A673 (cell line): ENCODE measurements at regions not wholly inside any gene's neighbourhood (a gene's known extent, or its start where the extent isn't known, plus 50 kb on each side); places are given as distances from the start of the nearest gene placed in this dataset.
"Not testable (repeated sequence)": the region's sequence is repeated elsewhere in the genome, so short reads cannot be mapped to it uniquely, and the experiment has no call there.

Experiments used
- BruUV-seq: library from RNA; stranded (reverse); fragments of 400-500 nt; replicated peaks from 2 replicates; lab custom pipeline; 2021; lab: Mats Ljungman, UMichigan
- CTCF ChIA-PET: fragments of 300-600 bp; sonication (Branson Sonifier 250); formaldehyde crosslinking; loops from one replicate; lab custom pipeline; 2022; ENCODE audit warnings: antibody characterized with exemption; lab: Charles Lee
- POLR2A ChIA-PET: fragments of 300-600 bp; sonication (Branson Sonifier 250); formaldehyde crosslinking; loops from one replicate; lab custom pipeline; 2022; ENCODE audit warnings: antibody characterized with exemption; ENCODE audit not compliant: low non-redundant PET; lab: Charles Lee
- DNase-seq: peaks from one replicate; pipeline ENCODE4 v3.0.0-alpha.2; 2015; ENCODE audit warnings: low spot score
- H3K27ac ChIP-seq: fragments of 200-600 bp; sonication (generic); 2 replicates; pipeline ENCODE4 v1.5.1; 2016; ENCODE audit warnings: mixed run types, low read depth, mild to moderate bottlenecking, mixed read lengths, antibody characterized with exemption, low read length; ENCODE audit not compliant: poor library complexity, severe bottlenecking
- H3K27me3 ChIP-seq: fragments of 200-600 bp; sonication (generic); replicated peaks from 2 replicates; pipeline ENCODE4 v1.6.1; 2017; ENCODE audit warnings: mixed run types, low read depth, mild to moderate bottlenecking, mixed read lengths, antibody characterized with exemption, low read length; ENCODE audit not compliant: insufficient read depth, poor library complexity
- H3K36me3 ChIP-seq: fragments of 200-600 bp; sonication (generic); 2 replicates; pipeline ENCODE4 v1.6.1; 2016; ENCODE audit warnings: mixed run types, mild to moderate bottlenecking, mixed read lengths, antibody characterized with exemption, low read length; ENCODE audit not compliant: insufficient read depth, poor library complexity, severe bottlenecking
- H3K4me1 ChIP-seq: fragments of 200-600 bp; sonication (generic); 2 replicates; pipeline ENCODE4 v1.6.1; 2017; ENCODE audit warnings: mixed run types, mild to moderate bottlenecking, mixed read lengths, antibody characterized with exemption, low read length; ENCODE audit not compliant: insufficient read depth, poor library complexity, severe bottlenecking
- H3K4me3 ChIP-seq: fragments of 200-600 bp; sonication (generic); 2 replicates; pipeline ENCODE4 v1.5.1; 2016; ENCODE audit warnings: low read depth, mixed run types, mild to moderate bottlenecking, mixed read lengths, low read length; ENCODE audit not compliant: poor library complexity, severe bottlenecking
- H3K9me3 ChIP-seq: fragments of 200-600 bp; sonication (generic); 2 replicates; pipeline ENCODE4 v1.6.1; 2016; ENCODE audit warnings: mixed run types, low read depth, mild to moderate bottlenecking, mixed read lengths, antibody characterized with exemption, low read length; ENCODE audit not compliant: poor library complexity, severe bottlenecking
- CTCF ChIP-seq: fragments of 300-800, 200-600 bp; sonication (generic); conservative IDR thresholded peaks from 2 replicates; pipeline ENCODE4 v1.5.1; 2017; ENCODE audit warnings: low read depth, mild to moderate bottlenecking, antibody characterized with exemption, low read length, moderate library complexity, mixed read lengths
- EZH2 ChIP-seq: fragments of 200-600 bp; sonication (generic); IDR thresholded peaks from 2 replicates; pipeline ENCODE4 v1.6.1; 2017; ENCODE audit warnings: borderline replicate concordance, low read depth, mild to moderate bottlenecking, mixed read lengths, antibody characterized with exemption, low read length; ENCODE audit not compliant: poor library complexity, severe bottlenecking
- intact Hi-C: fragments of 100-400 bp; cut with micrococcal nuclease; formaldehyde crosslinking; loops from one replicate; pipeline ENCODE4 v1.10.0; 2022; ENCODE audit not compliant: unreplicated experiment

DNA sequence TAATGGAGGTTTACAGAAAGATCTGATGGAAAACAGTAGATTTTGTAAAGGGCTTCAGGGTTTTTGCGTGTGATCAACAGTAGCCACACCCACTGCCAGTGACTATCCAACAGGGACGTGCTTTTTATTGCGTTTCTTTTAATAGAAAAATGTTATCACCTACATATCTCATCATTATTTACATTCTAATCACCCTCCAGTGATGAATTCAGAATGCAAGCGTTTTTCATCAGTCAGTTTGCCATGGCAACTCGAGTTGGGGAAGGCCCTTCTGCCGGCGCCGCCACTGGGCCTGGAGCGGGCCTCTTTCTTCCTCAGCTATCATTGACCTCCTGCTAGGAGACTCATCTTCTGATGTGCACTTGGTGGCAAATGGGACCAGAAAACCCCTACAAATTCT is 90.3 kb upstream of the TMTC4 start:
- CTCF ChIA-PET, result no interaction called here
- intact Hi-C loops, result no loop called here
- H3K27me3 ChIP-seq, result no peaks in the 10 kb centered on the region
- TF ChIP-seq EZH2 (no peak), CTCF (no peak)
- no peaks in the 10 kb centered on the region for H3K36me3 ChIP-seq
- H3K9me3 ChIP-seq, result no peaks in the 10 kb centered on the region
- no peak overlapping the region for H3K27ac ChIP-seq
- POLR2A ChIA-PET, result no interaction called here
- no peak overlapping the region for H3K4me3 ChIP-seq
- no peak for DNase-seq
- no TSS peak for BruUV-seq
- H3K4me1 ChIP-seq, result no peaks in the 10 kb centered on the region

GRCh38 chr13:100762126-100762525 is 87.5 kb upstream of the TMTC4 start:
- H3K27me3 ChIP-seq, intact Hi-C loops, H3K36me3 ChIP-seq, BruUV-seq, H3K9me3 ChIP-seq, DNase-seq, H3K4me1 ChIP-seq, POLR2A ChIA-PET, H3K4me3 ChIP-seq, CTCF ChIA-PET, H3K27ac ChIP-seq: not testable (repeated sequence)

DNA sequence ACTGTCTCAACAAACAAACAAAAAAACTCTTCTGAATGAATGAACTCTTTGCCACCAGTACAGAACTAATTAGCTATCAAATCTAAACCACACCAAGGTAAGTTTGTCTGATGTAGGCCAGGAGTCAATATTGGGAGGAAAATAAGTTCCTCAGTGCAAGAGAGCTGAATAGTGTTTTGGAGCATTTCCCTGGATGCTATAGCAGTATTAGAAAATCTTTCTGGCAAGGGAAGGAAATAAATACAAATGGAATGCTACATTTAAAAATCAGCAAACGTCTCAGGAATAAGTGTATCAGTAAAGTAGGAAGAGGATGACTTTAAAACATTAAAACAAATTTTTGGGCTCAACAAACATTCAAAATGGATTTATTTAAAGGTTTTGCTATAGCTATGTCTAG is 81.3 kb upstream of the TMTC4 start:
- Histone ChIP-seq H3K4me3 (no peak overlapping the region), H3K9me3 (no peaks in the 10 kb centered on the region), H3K27me3 (no peaks in the 10 kb centered on the region), H3K4me1 (no peaks in the 10 kb centered on the region), H3K36me3 (no peaks in the 10 kb centered on the region), H3K27ac (no peak overlapping the region)
- TF ChIP-seq EZH2 (no peak), CTCF (no peak)
- no peak for DNase-seq
- ChIA-PET CTCF (no interaction called here), POLR2A (no interaction called here)
- intact Hi-C loops, result no loop called here
- no TSS peak for BruUV-seq

DNA sequence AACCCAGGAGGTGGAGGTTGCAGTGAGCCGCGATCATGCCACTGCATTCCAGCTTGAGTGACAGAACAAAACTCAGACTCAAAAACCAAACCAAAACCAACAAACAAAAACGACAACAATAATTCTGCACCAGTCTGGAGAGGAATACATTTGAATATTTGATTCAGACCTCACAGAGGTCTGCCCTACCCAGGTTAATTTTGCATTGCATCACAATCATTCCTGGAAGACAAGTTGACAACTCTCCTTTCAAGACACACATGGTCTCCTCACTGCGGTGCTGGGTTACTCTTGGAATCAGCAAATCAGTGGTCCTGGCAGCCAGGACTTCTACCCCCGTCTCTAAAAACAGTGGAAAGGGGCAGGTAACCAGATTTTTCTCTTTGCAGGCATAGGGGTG is 79.9 kb upstream of the TMTC4 start:
- TF ChIP-seq CTCF, result no peak
- no peak for TF ChIP-seq EZH2
- Histone ChIP-seq H3K27me3 (no peaks in the 10 kb centered on the region), H3K9me3 (no peaks in the 10 kb centered on the region), H3K27ac (no peak overlapping the region), H3K4me3 (no peak overlapping the region), H3K36me3 (no peaks in the 10 kb centered on the region), H3K4me1 (no peaks in the 10 kb centered on the region)
- CTCF ChIA-PET, result no interaction called here
- POLR2A ChIA-PET, result no interaction called here
- no TSS peak for BruUV-seq
- intact Hi-C loops, result no loop called here
- no peak for DNase-seq
